ENCODE measurements at regions not wholly inside any gene's neighbourhood (a gene's known extent, or its start where the extent isn't known, plus 50 kb on each side); places are given as distances from the start of the nearest gene placed in this dataset.

DNA sequence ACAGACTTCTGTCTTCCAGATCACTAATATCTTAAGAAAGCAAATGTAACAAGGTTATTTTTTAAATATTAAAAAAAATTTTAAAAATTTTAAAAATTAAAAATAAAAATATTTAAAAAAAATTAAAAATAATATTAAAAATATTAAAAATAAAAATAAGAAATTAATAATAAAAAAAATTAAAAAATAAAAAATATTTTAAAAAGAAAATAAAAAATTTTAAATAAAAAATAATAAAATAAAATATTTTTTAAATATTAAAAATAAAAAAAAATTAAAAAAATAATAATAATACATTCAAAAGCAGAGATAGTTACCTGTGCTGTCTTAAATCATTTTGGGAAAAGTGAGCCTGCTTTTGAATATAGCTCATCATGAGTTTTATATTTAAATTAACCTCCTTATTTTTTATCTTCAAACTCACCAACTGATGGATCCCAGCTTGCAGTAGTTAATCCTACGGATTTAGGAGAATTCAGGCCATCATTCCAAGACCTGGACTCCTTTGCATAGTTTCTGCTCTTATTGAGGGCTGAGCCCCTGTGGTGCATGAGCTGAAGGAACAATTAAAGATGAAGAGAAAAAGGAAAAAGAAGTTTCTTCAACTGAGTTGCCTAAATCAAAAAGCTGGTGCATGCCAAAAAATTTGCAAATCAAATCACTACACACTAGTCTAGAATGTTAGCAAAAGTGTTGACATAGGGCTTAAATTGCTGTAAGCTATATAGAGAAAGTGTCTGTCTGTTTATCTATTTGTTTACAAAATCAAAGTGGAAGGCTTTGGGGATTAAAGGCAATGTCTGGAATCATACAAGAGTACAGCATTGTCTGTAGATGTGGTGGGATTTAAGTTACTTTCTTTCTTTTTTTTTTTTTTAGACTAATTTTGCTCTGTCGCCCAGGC is 50.5 kb upstream of the ZNF438 start:
- no peak for DNase-seq (ENCODE audit: low read depth in 1 of 2, low spot score in 1 of 2)

DNA sequence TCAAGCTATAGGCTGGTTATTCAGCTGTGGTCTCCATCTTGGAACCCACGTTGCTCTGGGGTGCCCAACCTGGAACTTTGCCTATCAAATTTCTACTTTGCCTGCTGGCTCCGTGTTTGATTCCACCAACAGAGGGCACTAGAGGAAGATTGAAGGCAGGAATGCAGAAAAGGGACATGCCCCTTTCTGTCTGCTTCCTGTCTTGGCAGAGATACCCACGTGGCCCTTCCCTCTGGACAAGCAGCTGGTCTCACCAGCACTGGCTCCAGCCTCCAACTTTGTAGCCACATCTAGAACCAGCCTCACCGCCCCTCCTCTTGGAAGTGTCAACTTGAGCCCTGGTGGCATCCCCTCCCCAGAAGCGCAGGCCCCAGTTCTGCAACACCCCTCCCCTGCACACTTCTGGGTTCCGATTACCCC is 52.1 kb upstream of the ZNF438 start:
- peak in 1 of 2 donors; percentile 22 for DNase-seq (ENCODE audit: low read depth in 1 of 2, low spot score in 1 of 2)

DNA sequence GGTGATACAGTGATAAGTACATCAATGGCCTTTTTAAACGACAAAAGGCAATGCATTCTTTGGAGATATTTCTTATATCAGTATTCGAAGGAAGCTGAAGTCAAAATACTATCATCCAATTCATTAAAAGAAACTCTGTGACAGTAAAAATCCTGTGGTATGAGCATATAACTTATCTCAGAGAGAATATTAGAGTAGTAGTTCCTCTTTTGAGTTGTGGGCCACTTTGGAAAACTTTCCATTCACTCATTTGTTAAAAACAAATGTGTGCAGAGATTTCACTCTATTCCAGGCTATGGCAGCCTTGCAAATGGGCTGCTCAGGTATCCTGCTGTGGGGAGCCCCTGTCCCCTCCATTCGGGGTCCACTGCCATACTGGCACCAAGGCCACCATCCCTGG is 55.3 kb upstream of the ZNF438 start:
- no peak for DNase-seq (ENCODE audit: low read depth in 1 of 2, low spot score in 1 of 2)

GRCh38 chr10:31087851-31088250 is 56.2 kb upstream of the ZNF438 start:
- DNase-seq (ENCODE audit: low read depth in 1 of 2, low spot score in 1 of 2) = no peak

GRCh38 chr10:31090894-31091607 is 59.4 kb upstream of the ZNF438 start:
- no peak for DNase-seq (ENCODE audit: low read depth in 1 of 2, low spot score in 1 of 2)

DNA sequence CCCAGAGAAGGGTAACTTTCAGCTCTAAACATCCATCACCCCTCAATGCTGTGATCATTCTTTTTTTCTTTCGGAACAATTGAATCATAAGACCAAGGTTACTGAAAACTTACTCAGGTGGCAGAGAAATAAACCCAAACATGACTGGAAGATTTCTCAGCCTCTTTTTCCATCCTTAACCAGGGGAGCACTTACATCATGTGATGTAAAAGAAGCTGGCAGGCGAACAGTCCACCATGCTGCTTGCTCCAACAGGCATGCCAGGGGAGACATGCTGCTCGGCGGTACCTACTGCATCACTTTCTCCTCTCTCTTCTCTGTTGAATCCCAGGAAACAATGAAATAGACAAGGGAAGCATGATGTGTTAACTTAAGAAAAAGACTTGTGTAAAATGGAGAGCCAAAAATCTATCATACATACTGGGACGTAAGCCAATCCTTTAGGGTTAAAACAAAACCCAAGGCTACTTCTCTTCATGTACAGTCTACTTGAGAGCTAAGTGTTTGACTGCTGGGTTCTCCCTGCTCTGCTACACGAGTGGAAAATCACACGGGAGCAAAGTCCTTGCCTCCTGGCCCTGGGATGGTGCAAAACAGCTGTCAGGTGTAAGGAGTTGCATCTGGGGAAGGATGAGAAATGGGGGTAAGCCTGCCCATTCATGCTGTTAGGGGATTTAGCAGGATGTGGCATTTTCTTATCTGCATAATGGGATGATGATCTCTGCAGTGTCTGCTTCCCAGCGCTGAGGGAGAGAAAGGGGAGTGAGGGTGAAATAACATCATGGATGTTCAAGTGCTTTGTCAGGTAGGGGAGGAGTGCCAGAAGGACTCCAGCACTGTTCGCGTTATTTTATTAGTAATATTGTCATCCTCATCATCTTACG is 64.3 kb upstream of the ZNF438 start:
- no peak for DNase-seq (ENCODE audit: low read depth in 1 of 2, low spot score in 1 of 2)

- DNase-seq (ENCODE audit: low read depth in 1 of 2, low spot score in 1 of 2) = no peak
These were observed 66.4 kb upstream of the ZNF438 start for GRCh38 chr10:31098046-31098445.

GRCh38 chr10:31099094-31099493 is 67.4 kb upstream of the ZNF438 start:
- DNase-seq (ENCODE audit: low read depth in 1 of 2, low spot score in 1 of 2) = no peak

GRCh38 chr10:31099664-31100063 is 68.0 kb upstream of the ZNF438 start:
- DNase-seq (ENCODE audit: low read depth in 1 of 2, low spot score in 1 of 2) = peak in 1 of 2 donors; percentile 19

DNA sequence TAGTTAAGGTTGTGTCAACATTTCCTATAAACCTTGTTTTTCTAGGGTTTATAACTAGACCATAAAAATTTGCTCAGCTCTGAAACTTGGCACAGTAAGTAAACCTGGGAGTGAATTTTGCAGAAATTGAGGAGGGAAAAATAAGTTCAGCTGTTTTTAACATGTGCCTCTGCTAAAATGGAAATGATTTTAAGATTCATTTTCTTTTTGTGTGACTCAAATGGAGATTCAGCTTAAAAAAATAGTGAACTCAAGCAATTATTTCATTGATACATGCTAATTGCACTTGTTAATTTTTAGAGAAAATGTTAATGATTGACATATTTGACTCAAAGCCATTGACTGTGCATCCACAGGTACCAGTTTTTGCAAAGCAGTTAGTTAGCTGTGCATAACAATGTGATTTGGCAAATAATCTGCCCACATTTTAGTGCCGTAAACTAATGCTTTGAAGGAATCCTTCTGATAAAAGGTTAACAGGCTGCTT is 68.5 kb upstream of the ZNF438 start:
- DNase-seq (ENCODE audit: low read depth in 1 of 2, low spot score in 1 of 2) = no peak

DNA sequence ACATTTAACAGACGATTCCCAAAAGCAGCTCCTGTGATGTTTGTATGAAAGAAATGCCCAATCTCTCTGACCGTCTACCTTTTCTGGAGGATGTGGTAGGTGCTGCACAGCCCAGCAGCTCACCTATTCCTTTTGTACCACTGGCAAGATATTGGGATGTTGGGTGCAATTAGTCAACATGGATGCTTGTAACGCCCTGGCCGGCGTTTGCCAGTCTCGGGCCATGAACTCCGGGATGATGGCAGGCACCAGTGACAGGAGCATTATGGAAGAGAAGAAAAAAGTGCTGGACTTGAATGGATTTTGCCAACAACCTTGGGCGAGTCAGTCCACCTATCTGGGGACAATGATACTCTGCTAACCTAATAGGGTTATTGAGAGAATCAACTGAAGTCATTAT is 69.0 kb upstream of the ZNF438 start:
- DNase-seq (ENCODE audit: low read depth in 1 of 2, low spot score in 1 of 2) = no peak

DNA sequence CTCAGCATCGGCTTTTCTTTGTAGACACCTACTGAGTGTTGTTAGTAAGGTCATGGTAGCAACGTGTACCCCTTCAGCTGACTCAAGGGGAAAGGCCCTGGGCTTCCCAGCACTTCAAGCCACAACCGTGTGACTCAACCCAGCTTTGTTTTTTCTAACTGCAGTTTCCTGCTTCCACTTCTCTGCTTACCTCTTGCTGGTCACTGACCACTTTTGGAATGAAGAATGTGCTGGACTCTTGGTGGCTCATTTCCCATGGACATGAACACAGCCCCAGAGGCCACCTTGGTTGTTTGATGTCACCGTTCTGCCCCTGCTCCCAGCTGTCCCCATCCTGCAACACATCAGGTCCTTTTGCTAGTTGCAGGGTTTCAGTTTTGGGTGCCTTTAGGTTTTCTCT is 69.5 kb upstream of the ZNF438 start:
- peak; percentile 21 to 37 for DNase-seq (ENCODE audit: low read depth in 1 of 2, low spot score in 1 of 2)

- no peak for DNase-seq (ENCODE audit: low read depth in 1 of 2, low spot score in 1 of 2)
These were observed 70.8 kb upstream of the ZNF438 start for GRCh38 chr10:31102421-31102820.

- DNase-seq (ENCODE audit: low read depth in 1 of 2, low spot score in 1 of 2) = no peak
These were observed 71.4 kb upstream of the ZNF438 start for GRCh38 chr10:31103112-31103511.

DNA sequence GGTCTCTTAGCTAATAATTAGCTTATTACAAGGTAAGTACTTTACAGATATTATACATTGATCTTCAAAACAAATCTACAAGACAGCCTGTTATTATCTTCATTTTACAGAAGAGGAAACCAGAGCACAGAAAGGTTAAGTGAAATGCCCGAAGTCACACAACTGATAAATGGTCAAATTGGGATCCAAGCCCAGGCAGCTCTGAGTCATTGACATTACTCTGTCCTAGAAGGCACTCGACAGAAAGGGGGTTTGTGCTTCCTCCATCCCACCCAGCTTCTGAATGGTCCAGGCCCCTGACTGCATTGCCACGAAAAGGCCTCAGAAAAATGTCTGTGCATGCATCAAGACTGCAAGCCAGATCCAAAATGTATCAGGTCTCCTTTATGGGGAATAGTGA is 81.3 kb upstream of the ZNF438 start:
- no peak for DNase-seq (ENCODE audit: low read depth in 1 of 2, low spot score in 1 of 2)

GRCh38 chr10:31116226-31116625 is 84.6 kb upstream of the ZNF438 start:
- DNase-seq (ENCODE audit: low read depth in 1 of 2, low spot score in 1 of 2) = no peak

DNA sequence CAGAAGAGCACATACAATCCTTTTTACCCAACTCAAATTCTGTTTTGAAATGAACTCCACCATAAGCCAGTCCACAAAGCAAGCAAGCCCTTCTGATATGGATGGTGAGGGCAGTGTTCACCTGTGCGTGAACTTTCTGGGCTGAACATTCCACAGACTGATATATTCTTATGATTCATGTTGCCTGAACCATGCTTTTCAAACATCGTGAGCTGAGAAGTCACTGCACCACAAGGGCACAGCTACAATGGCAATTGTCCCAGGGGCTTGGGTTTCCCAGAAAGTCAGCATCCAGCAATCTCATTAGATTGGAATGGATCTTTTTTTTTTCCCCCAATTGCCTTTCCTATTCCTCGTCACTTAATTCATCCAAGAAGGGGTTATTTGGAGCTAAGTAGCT is 86.9 kb upstream of the ZNF438 start:
- no peak for DNase-seq (ENCODE audit: low read depth in 1 of 2, low spot score in 1 of 2)

- no peak for DNase-seq (ENCODE audit: low read depth in 1 of 2, low spot score in 1 of 2)
These were observed 88.7 kb upstream of the ZNF438 start for GRCh38 chr10:31120392-31120791.

GRCh38 chr10:31120961-31121685 is 89.5 kb upstream of the ZNF438 start:
- no peak for DNase-seq (ENCODE audit: low read depth in 1 of 2, low spot score in 1 of 2)

GRCh38 chr10:31121757-31122577 is 90.3 kb upstream of the ZNF438 start:
- DNase-seq (ENCODE audit: low read depth in 1 of 2, low spot score in 1 of 2) = no peak
